RCC 7860 (cell line): ENCODE measurements at regions not wholly inside any gene's neighbourhood (a gene's known extent, or its start where the extent isn't known, plus 50 kb on each side); places are given as distances from the start of the nearest gene placed in this dataset.
A peak's percentile ranks its signal among the peaks of the same experiment; 100 is the strongest.

Source experiments
- DNase-seq: peaks from one replicate; pipeline ENCODE4 v3.0.0-alpha.2; 2015; ENCODE audit warnings: low spot score
- FAIRE-seq: peaks from 2 replicates; lab custom pipeline; 2012; peaks lifted over from hg19 to GRCh38; lab: Jason Lieb, UNC

DNA sequence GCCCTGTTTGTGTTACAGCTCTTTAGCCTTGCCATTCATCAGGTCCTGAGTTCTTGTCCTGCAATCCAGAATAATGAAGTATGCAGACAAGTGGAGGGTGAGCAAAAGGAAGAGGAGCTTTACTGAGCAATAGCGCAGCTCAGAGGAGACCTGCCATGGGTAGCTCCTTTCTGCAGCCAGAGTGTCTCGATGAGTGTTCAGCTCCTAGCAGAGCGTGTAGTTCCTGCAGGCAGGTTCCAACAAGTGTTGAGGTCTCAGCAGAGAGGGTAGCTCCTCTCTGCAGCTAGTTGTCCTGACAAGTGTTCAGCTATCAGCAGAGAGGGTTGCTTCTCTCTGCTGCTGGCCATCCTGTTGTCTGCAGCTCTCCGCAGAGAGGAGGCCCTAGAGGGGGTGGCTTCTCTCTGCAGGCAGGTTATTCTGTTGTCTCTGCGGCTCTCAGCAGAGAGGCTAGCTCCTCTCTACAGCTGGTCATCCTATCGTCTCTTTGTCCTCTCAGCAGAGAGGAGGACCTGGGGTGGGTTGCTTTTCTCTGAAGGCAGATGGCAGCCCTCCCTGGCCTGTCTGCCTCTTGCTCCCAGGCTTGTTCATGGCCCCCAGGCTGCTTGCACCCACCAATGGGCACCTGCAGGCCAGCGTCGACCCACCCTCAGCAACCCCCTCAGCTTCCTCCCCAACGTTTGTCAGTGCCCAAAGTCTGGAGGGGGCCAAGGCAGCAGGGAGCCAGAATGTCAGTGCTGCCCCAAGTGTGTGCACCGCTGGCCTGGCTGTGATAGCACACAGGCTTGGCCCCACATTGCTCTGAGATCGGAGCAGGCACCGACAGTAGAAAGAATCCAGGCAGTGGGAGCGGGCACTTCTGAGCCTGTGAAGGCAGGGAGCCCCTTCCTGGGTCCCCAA, 112.5 kb upstream of the RUNX3 start:
- DNase-seq, result no peak
- FAIRE-seq, result no peak

DNA sequence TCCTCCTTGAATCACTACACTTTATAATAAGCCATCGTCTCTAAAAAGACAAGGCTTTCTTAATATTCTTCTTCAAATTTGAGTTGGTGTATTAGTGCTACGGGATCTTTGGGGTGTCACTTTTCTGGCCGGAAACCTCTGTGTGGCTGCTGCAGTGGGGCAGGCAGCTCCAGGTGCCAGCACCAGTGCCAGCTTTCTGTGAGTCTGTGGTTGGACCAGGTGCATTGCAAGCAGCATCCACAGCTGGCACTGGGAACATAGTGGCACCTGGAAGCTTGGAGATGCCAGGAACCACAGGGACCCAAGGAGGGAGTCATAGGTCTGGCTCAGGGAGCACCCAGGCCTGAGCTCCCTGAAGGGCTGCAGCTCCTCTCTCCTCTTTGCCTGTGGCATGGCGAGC, 111.8 kb upstream of the RUNX3 start:
- no peak for DNase-seq
- FAIRE-seq, result no peak

GRCh38 chr1:25040122-25040685, 110.1 kb upstream of the RUNX3 start:
- no peak for DNase-seq
- FAIRE-seq, result no peak

DNA sequence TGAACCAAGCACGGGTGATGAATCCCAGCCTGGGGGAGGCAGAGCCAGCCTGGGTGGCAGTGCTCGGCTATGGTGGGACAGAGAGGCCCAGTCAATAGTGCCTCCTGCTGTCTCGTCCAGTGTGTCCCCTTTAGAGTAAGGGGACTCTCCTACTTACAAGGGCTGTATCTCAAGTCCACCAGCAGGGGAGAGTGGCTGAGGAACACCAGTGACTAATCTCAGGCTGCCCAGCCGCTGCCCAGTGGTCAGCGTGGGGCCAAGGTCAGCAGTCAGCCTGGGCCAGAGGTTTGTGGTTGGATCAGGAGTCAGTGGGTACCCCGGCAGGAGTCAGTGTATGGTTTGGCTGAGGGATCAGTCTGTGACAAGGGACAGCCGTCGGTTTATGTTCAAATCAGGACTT, 109.2 kb upstream of the RUNX3 start:
- DNase-seq (peak; percentile 17), FAIRE-seq (no peak)

DNA sequence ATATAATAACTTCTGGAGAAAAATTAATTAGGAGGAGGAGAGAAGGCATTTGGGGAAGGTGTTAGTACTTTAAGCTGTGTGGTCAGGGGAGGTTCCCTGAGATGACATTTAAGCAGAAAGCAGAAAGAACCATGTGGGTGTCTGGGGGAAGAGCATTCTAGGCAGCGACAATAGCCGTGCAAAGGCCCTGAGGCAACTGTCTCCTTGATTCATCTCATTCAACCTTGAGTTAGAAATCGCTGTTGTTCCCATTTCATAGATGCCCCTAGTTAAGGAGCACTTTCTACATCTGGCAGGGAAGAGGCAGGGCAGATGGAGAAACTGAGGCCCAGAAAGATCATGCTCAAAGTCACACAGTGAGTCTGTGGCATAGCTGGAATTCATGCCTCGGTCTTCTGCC, 108.6 kb upstream of the RUNX3 start:
- DNase-seq (no peak), FAIRE-seq (no peak)

GRCh38 chr1:25037174-25038074, 107.3 kb upstream of the RUNX3 start:
- peak; percentile 33 for DNase-seq
- no peak for FAIRE-seq

- DNase-seq (no peak), FAIRE-seq (no peak)
Measured at GRCh38 chr1:25036117-25036546, 106.1 kb upstream of the RUNX3 start.

GRCh38 chr1:25035523-25036116, 105.5 kb upstream of the RUNX3 start:
- FAIRE-seq (no peak), DNase-seq (no peak)

DNA sequence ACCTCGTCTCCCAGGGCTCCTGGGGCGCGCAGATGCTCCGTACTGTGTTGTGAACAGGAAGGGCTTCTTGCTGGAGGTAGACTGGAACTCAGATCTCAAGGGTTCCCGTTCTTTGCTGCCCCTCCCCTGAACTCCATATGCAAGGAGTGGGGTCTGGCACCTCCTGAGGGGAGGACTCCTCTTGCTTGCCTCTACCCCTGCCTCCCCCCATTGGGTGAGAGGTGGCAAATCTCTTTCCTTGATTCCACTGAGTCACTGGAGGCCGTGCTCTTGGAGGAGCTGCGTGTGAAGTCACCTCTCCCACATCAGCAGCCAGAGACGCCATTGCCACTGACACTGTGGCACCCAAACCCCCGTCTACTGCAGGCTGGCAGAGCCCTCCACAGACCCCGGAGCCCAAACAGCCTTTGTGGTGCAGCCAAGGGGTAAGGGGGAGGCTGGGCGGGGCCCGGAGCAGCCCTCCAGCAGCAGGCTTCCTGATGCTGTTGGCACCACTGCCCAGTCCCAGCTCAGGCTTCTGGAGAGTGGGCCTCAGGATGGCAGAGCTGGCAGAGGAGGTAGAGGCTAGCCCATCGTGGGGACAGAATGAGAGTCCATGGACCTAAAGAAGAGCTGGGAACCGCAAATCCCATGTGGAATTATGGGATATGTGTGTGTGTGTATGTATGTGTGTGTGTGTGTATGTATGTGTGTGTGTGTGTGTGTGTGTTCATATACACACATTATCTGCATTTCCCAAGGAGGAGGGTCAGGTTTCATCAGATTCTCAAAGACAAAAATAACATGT, 104.9 kb upstream of the RUNX3 start:
- no peak for FAIRE-seq

GRCh38 chr1:25033828-25034705, 104.0 kb upstream of the RUNX3 start:
- DNase-seq, result no peak
- no peak for FAIRE-seq

More for the DNA sequence above, 104.9 kb upstream of the RUNX3 start:
- no peak for DNase-seq

- FAIRE-seq, result no peak
- no peak for DNase-seq
Measured at GRCh38 chr1:25033030-25033827, 103.2 kb upstream of the RUNX3 start.

GRCh38 chr1:25031966-25032667, 102.0 kb upstream of the RUNX3 start:
- no peak for FAIRE-seq

DNA sequence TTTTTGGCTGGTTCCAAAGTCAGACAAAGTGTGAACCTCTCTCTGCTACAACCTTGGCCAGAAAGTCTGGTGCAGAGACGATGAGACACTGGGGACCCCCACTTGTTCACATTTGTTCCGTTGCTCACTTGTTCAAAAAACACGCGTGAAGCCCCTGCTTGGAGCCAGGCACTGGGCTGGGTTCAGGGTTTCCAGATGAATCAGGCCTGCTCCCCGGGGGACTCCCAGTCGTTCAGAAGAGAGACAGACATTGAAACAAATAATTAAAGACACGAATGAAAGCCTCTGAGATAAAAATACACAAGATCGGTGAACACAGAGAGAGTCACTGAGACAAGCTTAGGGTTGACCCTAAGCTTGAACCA, 101.5 kb upstream of the RUNX3 start:
- DNase-seq (no peak), FAIRE-seq (no peak)

More at GRCh38 chr1:25031966-25032667, 102.0 kb upstream of the RUNX3 start:
- no peak for DNase-seq

- no peak for DNase-seq
- FAIRE-seq, result no peak
Measured at GRCh38 chr1:25030674-25031589, 100.9 kb upstream of the RUNX3 start.

GRCh38 chr1:25030012-25030411, 99.9 kb upstream of the RUNX3 start:
- FAIRE-seq (no peak), DNase-seq (no peak)

DNA sequence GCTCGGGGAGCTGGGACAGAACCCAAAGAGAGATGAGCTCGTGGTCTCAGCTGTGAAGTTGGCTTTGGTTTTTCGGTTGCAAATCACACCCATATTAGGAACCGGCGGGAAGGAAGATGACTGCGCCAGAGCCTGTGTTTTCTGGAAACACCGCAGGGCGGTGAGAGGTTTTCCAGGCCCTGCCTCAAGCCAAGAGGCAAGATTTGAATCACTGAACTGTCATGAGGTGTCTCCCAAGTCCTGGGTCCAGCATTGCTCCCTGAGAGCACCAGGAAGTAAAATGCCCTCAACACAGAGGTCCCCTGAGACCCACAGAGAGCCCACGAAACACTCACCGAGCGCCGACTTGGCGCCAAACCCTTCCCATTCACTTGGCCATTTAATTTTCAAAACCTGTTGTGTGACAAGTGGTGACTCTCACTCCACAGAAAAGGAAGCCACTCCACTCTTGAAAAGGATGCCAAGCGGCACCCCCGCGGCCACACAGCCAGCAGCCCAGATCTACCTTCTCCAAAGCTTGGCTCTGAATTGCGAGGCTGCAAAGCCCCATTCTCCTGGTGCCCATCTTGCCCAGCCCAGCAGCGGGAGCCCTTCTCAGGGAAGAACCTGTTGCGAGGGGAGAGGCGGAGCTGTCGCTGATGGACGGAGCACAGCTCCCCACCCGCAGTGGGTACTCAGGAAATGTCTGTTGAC, 99.0 kb upstream of the RUNX3 start:
- no peak for DNase-seq
- no peak for FAIRE-seq
